ENCODE measurements at regions not wholly inside any gene's neighbourhood (a gene's known extent, or its start where the extent isn't known, plus 50 kb on each side); places are given as distances from the start of the nearest gene placed in this dataset.

GRCh38 chr17:21542991-21543390 is 149.3 kb upstream of the KCNJ18 start:
- TF ChIP-seq POLR2AphosphoS5 (IDR thresholded peaks at IDR 0.05; ENCODE audit: insufficient read depth in 1 of 2, low read depth in 1 of 2) (no peak), CTCF (IDR thresholded peaks at IDR 0.05) (no peak), POLR2A (IDR thresholded peaks at IDR 0.05) (no peak)

Data from vagina (tissue), 2 donors.